ENCODE measurements at regions not wholly inside any gene's neighbourhood (a gene's known extent, or its start where the extent isn't known, plus 50 kb on each side); places are given as distances from the start of the nearest gene placed in this dataset.
A peak's percentile ranks its signal among the peaks of the same experiment; 100 is the strongest.
"Not testable (repeated sequence)": the region's sequence is repeated elsewhere in the genome, so short reads cannot be mapped to it uniquely, and the experiment has no call there.

GRCh38 chr10:111548084-111548726, 471.4 kb downstream of the ADRA2A start:
- DNase-seq (ENCODE audit: extremely low spot score, insufficient read length, low read depth) (no peak), FAIRE-seq (no peak)

- DNase-seq (ENCODE audit: extremely low spot score, insufficient read length, low read depth) (no peak), FAIRE-seq (no peak)
These were observed 474.2 kb downstream of the ADRA2A start for GRCh38 chr10:111551001-111551400.

- no peak for FAIRE-seq
- no peak for DNase-seq (ENCODE audit: extremely low spot score, insufficient read length, low read depth)
These were observed 479.8 kb downstream of the ADRA2A start for GRCh38 chr10:111556666-111557065.

GRCh38 chr10:111558211-111558610, 481.4 kb downstream of the ADRA2A start:
- DNase-seq (ENCODE audit: extremely low spot score, insufficient read length, low read depth) (no peak), FAIRE-seq (no peak)

GRCh38 chr10:111560027-111560426, 483.2 kb downstream of the ADRA2A start:
- DNase-seq (ENCODE audit: extremely low spot score, insufficient read length, low read depth) (no peak), FAIRE-seq (no peak)

GRCh38 chr10:111561124-111561523, 484.3 kb downstream of the ADRA2A start:
- DNase-seq (ENCODE audit: extremely low spot score, insufficient read length, low read depth) (no peak), FAIRE-seq (no peak)

GRCh38 chr10:111565542-111565941, 488.7 kb downstream of the ADRA2A start:
- no peak for DNase-seq (ENCODE audit: extremely low spot score, insufficient read length, low read depth)
- FAIRE-seq = no peak

GRCh38 chr10:111578076-111578475, 501.2 kb downstream of the ADRA2A start:
- FAIRE-seq = no peak
- DNase-seq (ENCODE audit: extremely low spot score, insufficient read length, low read depth) = no peak

GRCh38 chr10:111579473-111579872, 502.6 kb downstream of the ADRA2A start:
- FAIRE-seq (no peak), DNase-seq (ENCODE audit: extremely low spot score, insufficient read length, low read depth) (no peak)

GRCh38 chr10:111590703-111591102, 513.9 kb downstream of the ADRA2A start:
- FAIRE-seq = no peak
- no peak for DNase-seq (ENCODE audit: extremely low spot score, insufficient read length, low read depth)

- no peak for FAIRE-seq
- no peak for DNase-seq (ENCODE audit: extremely low spot score, insufficient read length, low read depth)
These were observed 516.7 kb downstream of the ADRA2A start for GRCh38 chr10:111593578-111593977.

- FAIRE-seq = no peak
These were observed 518.3 kb downstream of the ADRA2A start for GRCh38 chr10:111595173-111595572.

GRCh38 chr10:111598433-111599059, 521.7 kb downstream of the ADRA2A start:
- peak; percentile 15 for DNase-seq (ENCODE audit: extremely low spot score, insufficient read length, low read depth)
- peak; percentile 85 for FAIRE-seq

More at GRCh38 chr10:111595173-111595572, 518.3 kb downstream of the ADRA2A start:
- DNase-seq (ENCODE audit: extremely low spot score, insufficient read length, low read depth) = no peak

GRCh38 chr10:111599943-111600342, 523.1 kb downstream of the ADRA2A start:
- DNase-seq (ENCODE audit: extremely low spot score, insufficient read length, low read depth) = no peak
- FAIRE-seq = no peak

GRCh38 chr10:111600772-111601171, 523.9 kb downstream of the ADRA2A start:
- no peak for FAIRE-seq
- no peak for DNase-seq (ENCODE audit: extremely low spot score, insufficient read length, low read depth)

- FAIRE-seq (no peak), DNase-seq (ENCODE audit: extremely low spot score, insufficient read length, low read depth) (no peak)
These were observed 535.4 kb downstream of the ADRA2A start for GRCh38 chr10:111612273-111612672.

GRCh38 chr10:111634191-111634590, 549.4 kb downstream of the GPAM start:
- FAIRE-seq (no peak), DNase-seq (ENCODE audit: extremely low spot score, insufficient read length, low read depth) (no peak)

- FAIRE-seq (no peak), DNase-seq (ENCODE audit: extremely low spot score, insufficient read length, low read depth) (no peak)
These were observed 537.5 kb downstream of the GPAM start for GRCh38 chr10:111646021-111646420.

- DNase-seq (ENCODE audit: extremely low spot score, insufficient read length, low read depth) (no peak), FAIRE-seq (no peak)
These were observed 535.5 kb downstream of the GPAM start for GRCh38 chr10:111648046-111648445.

- FAIRE-seq; DNase-seq (ENCODE audit: extremely low spot score, insufficient read length, low read depth): not testable (repeated sequence)
These were observed 534.5 kb downstream of the GPAM start for GRCh38 chr10:111649080-111649479.

- no peak for FAIRE-seq
- no peak for DNase-seq (ENCODE audit: extremely low spot score, insufficient read length, low read depth)
These were observed 533.5 kb downstream of the GPAM start for GRCh38 chr10:111650088-111650487.

- FAIRE-seq (no peak), DNase-seq (ENCODE audit: extremely low spot score, insufficient read length, low read depth) (no peak)
These were observed 527.5 kb downstream of the GPAM start for GRCh38 chr10:111656066-111656465.
